HepG2 (cell line): ENCODE measurements at regions not wholly inside any gene's neighbourhood (a gene's known extent, or its start where the extent isn't known, plus 50 kb on each side); places are given as distances from the start of the nearest gene placed in this dataset.

ENCODE experiments used
- ATAC-seq: fragments of 200-7000 bp; cut with Tn5 transposase; 3 replicates; pipeline ENCODE4 v1.9.1; 2020; ENCODE audit warnings: mild to moderate bottlenecking, moderate library complexity
- BruUV-seq: library from RNA; stranded (reverse); fragments of 400-500 nt; replicated peaks from 2 replicates; lab custom pipeline; 2021; lab: Mats Ljungman, UMichigan
- CTCF ChIA-PET: fragments of 300-600 bp; formaldehyde crosslinking; extraction: SDS; loops from one replicate; lab custom pipeline; 2021; ENCODE audit warnings: low total read pairs, inconsistent platforms, low intra/inter-chr PET ratio; lab: Yijun Ruan, JAX
- POLR2A ChIA-PET: fragments of 350-600 bp; sonication (Branson Sonifier 250); formaldehyde crosslinking; loops from one replicate; lab custom pipeline; 2020; ENCODE audit warnings: antibody characterized with exemption, inconsistent platforms; lab: Yijun Ruan, JAX
- DNase-seq: peaks from one replicate; pipeline ENCODE4 v3.0.0-alpha.2; 2015; ENCODE audit warnings: low spot score
- FAIRE-seq: peaks from 3 replicates; lab custom pipeline; 2011; peaks lifted over from hg19 to GRCh38; lab: Jason Lieb, UNC
- H2AFZ ChIP-seq: one replicate; pipeline ENCODE4 v1.6.1; 2011; ENCODE audit warnings: low read length, inconsistent platforms
- H3K27ac ChIP-seq: fragments of 300-600 bp; 3 replicates; pipeline ENCODE4 v1.8.0; 2011; ENCODE audit warnings: mixed run types, mild to moderate bottlenecking, mixed read lengths, low read length, inconsistent platforms; ENCODE audit not compliant: insufficient read depth; ENCODE audit errors: extremely low read length
- H3K27me3 ChIP-seq, 2 experiments: fragments of 200-600 bp in 1 of 2; 2 replicates in 1 of 2; 3 replicates in 1 of 2; pipeline versions ENCODE4 v1.6.0 to v1.8.0; 2011; ENCODE audit warnings: low read length in 2 of 2, mild to moderate bottlenecking in 2 of 2, moderate library complexity in 2 of 2, inconsistent platforms in 1 of 2; ENCODE audit not compliant: insufficient read depth in 2 of 2, control insufficient read depth in 1 of 2
- H3K36me3 ChIP-seq, 2 experiments: fragments of 200-600 bp in 1 of 2; replicated peaks in 1 of 2; 2 replicates in 1 of 2; 3 replicates in 1 of 2; pipeline versions ENCODE4 v1.5.1 to v1.8.0; 2011; ENCODE audit warnings: low read length in 2 of 2, inconsistent platforms in 1 of 2; ENCODE audit not compliant: insufficient read depth in 2 of 2, control insufficient read depth in 1 of 2
- H3K4me1 ChIP-seq: 2 replicates; pipeline ENCODE4 v1.5.1; 2012; ENCODE audit warnings: low read length, inconsistent platforms; ENCODE audit not compliant: insufficient read depth
- H3K4me2 ChIP-seq: 2 replicates; pipeline ENCODE4 v1.6.0; 2011; ENCODE audit warnings: low read depth, low read length, inconsistent platforms
- H3K4me3 ChIP-seq, 3 experiments: fragments of 200-600 bp in 1 of 3; sonication (generic), shearing (Covaris generic) in 1 of 3; replicated peaks in 1 of 3; 2 replicates each; pipeline ENCODE4 v1.5.1; 2011 to 2016; ENCODE audit warnings: low read length in 3 of 3, inconsistent platforms in 2 of 3, low read depth in 2 of 3, mild to moderate bottlenecking in 2 of 3, control low read depth in 1 of 3, mixed read lengths in 1 of 3; ENCODE audit not compliant: insufficient read depth in 1 of 3
- H3K79me2 ChIP-seq: one replicate; pipeline ENCODE4 v1.6.1; 2011; ENCODE audit warnings: low read length, inconsistent platforms; ENCODE audit not compliant: insufficient read depth
- H3K9ac ChIP-seq: 2 replicates; pipeline ENCODE4 v1.6.0; 2011; ENCODE audit warnings: mild to moderate bottlenecking, low read depth, low read length, inconsistent platforms; ENCODE audit not compliant: insufficient read depth
- H3K9me3 ChIP-seq: 2 replicates; pipeline ENCODE4 v1.5.1; 2012; ENCODE audit warnings: mild to moderate bottlenecking, low read length
- H4K20me1 ChIP-seq: 2 replicates; pipeline ENCODE4 v1.6.0; 2011; ENCODE audit warnings: inconsistent platforms, mild to moderate bottlenecking, low read length, moderate library complexity; ENCODE audit not compliant: insufficient read depth
- BCL6 ChIP-seq: IDR thresholded peaks from 2 replicates; pipeline ENCODE4 v1.6.1; 2016; ENCODE audit warnings: missing genetic modification reagents, missing compliant biosample characterization
- CEBPG ChIP-seq: IDR thresholded peaks from 2 replicates; pipeline ENCODE4 v1.6.1; 2016
- HDAC2 ChIP-seq: sonication (generic); formaldehyde crosslinking; IDR thresholded peaks from 2 replicates; pipeline ENCODE4 v1.4.0; 2020; ENCODE audit warnings: missing genetic modification reagents
- HES4 ChIP-seq: sonication (generic); formaldehyde crosslinking; IDR thresholded peaks from 2 replicates; pipeline ENCODE4 v1.9.0; 2021; ENCODE audit warnings: mild to moderate bottlenecking, missing genetic modification reagents, borderline replicate concordance
- KAT8 ChIP-seq: IDR thresholded peaks from 2 replicates; pipeline ENCODE4 v1.6.1; 2016; ENCODE audit warnings: missing genetic modification reagents, missing compliant biosample characterization
- MEF2D ChIP-seq: sonication (generic); formaldehyde crosslinking; IDR thresholded peaks from 2 replicates; pipeline ENCODE4 v1.5.1; 2020; ENCODE audit warnings: mild to moderate bottlenecking, missing genetic modification reagents
- PAXIP1 ChIP-seq: sonication (generic); formaldehyde crosslinking; conservative IDR thresholded peaks from 2 replicates; pipeline ENCODE4 v1.4.0; 2020; ENCODE audit warnings: mild to moderate bottlenecking, missing genetic modification reagents, moderate library complexity
- RNF2 ChIP-seq: fragments of 450-650 bp; conservative IDR thresholded peaks from 2 replicates; pipeline ENCODE4 v1.6.1; 2016; ENCODE audit warnings: low read depth
- TRIM22 ChIP-seq: fragments of 450-650 bp; IDR thresholded peaks from 2 replicates; pipeline ENCODE4 v1.6.1; 2017
- ZNF224 ChIP-seq: sonication (generic); formaldehyde crosslinking; IDR thresholded peaks from 2 replicates; pipeline ENCODE4 v1.5.0; 2020; ENCODE audit warnings: mild to moderate bottlenecking, missing genetic modification reagents
- ZNF256 ChIP-seq: sonication (generic); formaldehyde crosslinking; conservative IDR thresholded peaks from 2 replicates; pipeline ENCODE4 v1.4.0; 2020; ENCODE audit warnings: missing genetic modification reagents
- ZNF530 ChIP-seq: sonication (generic); formaldehyde crosslinking; IDR thresholded peaks from 2 replicates; pipeline ENCODE4 v1.5.0; 2020; ENCODE audit warnings: low read depth, mild to moderate bottlenecking, missing genetic modification reagents
- ZNF710 ChIP-seq: sonication (generic); formaldehyde crosslinking; IDR thresholded peaks from 2 replicates; pipeline ENCODE4 v1.5.0; 2020; ENCODE audit warnings: mild to moderate bottlenecking, missing genetic modification reagents, borderline replicate concordance
- ZNF816 ChIP-seq: sonication (generic); formaldehyde crosslinking; IDR thresholded peaks from 2 replicates; pipeline ENCODE4 v1.8.0; 2022; ENCODE audit warnings: missing genetic modification reagents, mild to moderate bottlenecking, borderline replicate concordance
- ZSCAN9 ChIP-seq: IDR thresholded peaks from 2 replicates; pipeline ENCODE4 v1.6.1; 2016; ENCODE audit warnings: borderline replicate concordance
- ZXDC ChIP-seq: sonication (generic); formaldehyde crosslinking; IDR thresholded peaks from 2 replicates; pipeline ENCODE4 v1.5.0; 2020; ENCODE audit warnings: mild to moderate bottlenecking, missing genetic modification reagents
- WGBS: methylation state at CpG from one replicate; pipeline ENCODE4 v1.1.6; 2017; ENCODE audit warnings: low lambda C conversion rate; 5-methylcytosine and 5-hydroxymethylcytosine counted together
- in situ Hi-C: cut with HindIII; loops from 2 replicates; pipeline ENCODE4 v1.10.0; 2017; ENCODE audit warnings: low pct_unique_long_range_greater_than_20kb; ENCODE audit not compliant: extremely low pct_ligation_motif_present
- intact Hi-C: fragments of 100-400 bp; cut with micrococcal nuclease; formaldehyde crosslinking; loops from one replicate; pipeline ENCODE4 v1.10.0; 2022; ENCODE audit not compliant: unreplicated experiment

- Histone ChIP-seq H3K27me3 (peaks cover 3 to 20% of the 10 kb centered on the region in 2 experiments; a peak in 4 of 5 replicates), H3K9me3 (no peaks in the 10 kb centered on the region), H3K4me2 (no peak overlapping the region), H3K4me1 (no peaks in the 10 kb centered on the region), H4K20me1 (no peaks in the 10 kb centered on the region), H3K9ac (no peak overlapping the region), H3K36me3 (no peaks in the 10 kb centered on the region), H3K79me2 (no peaks in the 10 kb centered on the region), H3K4me3 (no peak overlapping the region), H3K27ac (no peak overlapping the region), H2AFZ (no peak overlapping the region)
- BruUV-seq: no TSS peak
- FAIRE-seq: no peak
- CTCF ChIA-PET: no interaction called here
- no peak for DNase-seq
- POLR2A ChIA-PET: no interaction called here
- TF ChIP-seq ZNF710: no peak
- no peak for TF ChIP-seq CEBPG (CRISPR knock-in tag)
- TF ChIP-seq BCL6: no peak
- TF ChIP-seq PAXIP1: no peak
- TF ChIP-seq ZNF530 (CRISPR knock-in tag): no peak
- no peak for TF ChIP-seq HDAC2 (CRISPR knock-in tag)
- no peak for TF ChIP-seq TRIM22
- no peak for TF ChIP-seq ZXDC (CRISPR knock-in tag)
- no peak for TF ChIP-seq ZNF256 (CRISPR knock-in tag)
- no peak for TF ChIP-seq RNF2
- no peak for TF ChIP-seq KAT8
- no peak for TF ChIP-seq ZNF816 (CRISPR knock-in tag)
- no peak for TF ChIP-seq ZSCAN9 (CRISPR knock-in tag)
- no peak for TF ChIP-seq MEF2D (CRISPR knock-in tag)
- no peak for TF ChIP-seq HES4 (CRISPR knock-in tag)
- no peak for TF ChIP-seq ZNF224 (CRISPR knock-in tag)
- intact Hi-C loops (no loop called here), in situ Hi-C loops (no loop called here)
- whole genome bisulfite sequencing: 5% methylated on average over 3 of the region's 5 CpGs
- no peak for ATAC-seq
These were observed 121.7 kb downstream of the EMX2 start for GRCh38 chr10:117664288-117664687.
